ENCODE measurements at regions not wholly inside any gene's neighbourhood (a gene's known extent, or its start where the extent isn't known, plus 50 kb on each side); places are given as distances from the start of the nearest gene placed in this dataset.

- no peaks in the 10 kb centered on the region for H3K27me3 ChIP-seq (replicated peaks in 1 of 2; ENCODE audit: control insufficient read depth in 2 of 2, insufficient read depth in 2 of 2, low read length in 1 of 2)
- ChIA-PET CTCF (no interaction called here), SMC1A (ENCODE audit: uncharacterized antibody, unreplicated experiment) (no interaction called here), POLR2A (no interaction called here), RAD21 (ENCODE audit: unreplicated experiment) (no interaction called here)
- H3K4me2 ChIP-seq (ENCODE audit: control insufficient read depth, insufficient read depth), result no peak overlapping the region
- in situ Hi-C loops (cut with MboI) (no loop called here), intact Hi-C loops (cut with micrococcal nuclease; ENCODE audit: unreplicated experiment) (no loop called here)
- peak; percentile 83 for ATAC-seq
- no peak for DNase-seq (ENCODE audit: low read depth, low spot score)
- H3K9ac ChIP-seq (ENCODE audit: control insufficient read depth, insufficient read depth, low read length), result no peak overlapping the region
- FAIRE-seq, result no peak
- no peaks in the 10 kb centered on the region for H3K79me2 ChIP-seq (ENCODE audit: control insufficient read depth, insufficient read depth, low read length)
- H4K20me1 ChIP-seq (ENCODE audit: control insufficient read depth, insufficient read depth), result no peaks in the 10 kb centered on the region
- no peak overlapping the region for H3K27ac ChIP-seq (ENCODE audit: control insufficient read depth, insufficient read depth)
- 57% methylated on average over 5 of the region's 5 CpGs for WGBS (ENCODE audit: insufficient coverage, insufficient replicate concordance, low lambda C conversion rate, missing lambda C conversion rate)
- H3K9me3 ChIP-seq (replicated peaks; ENCODE audit: control insufficient read depth, insufficient read depth, low read length), result no peaks in the 10 kb centered on the region
- no TSS peak for BruUV-seq (replicated peaks)
- no peaks in the 10 kb centered on the region for H3K36me3 ChIP-seq (ENCODE audit: control insufficient read depth in 2 of 2, insufficient read depth in 2 of 2, low read length in 1 of 2)
- H3K4me3 ChIP-seq, result no peak overlapping the region
- H2AFZ ChIP-seq (ENCODE audit: control insufficient read depth, low read depth, low read length), result no peak overlapping the region
- H3K4me1 ChIP-seq (ENCODE audit: control insufficient read depth, insufficient read depth, low read length), result peaks cover 9% of the 10 kb centered on the region
- TF ChIP-seq DPF2 (IDR thresholded peaks at IDR 0.05) (no peak), CBX5 (IDR thresholded peaks at IDR 0.05; ENCODE audit: low read depth) (0 out of 2 replicates have a peak, but pooled peaks have one; percentile 56), BCL11A (IDR thresholded peaks at IDR 0.05; ENCODE audit: low read depth, low read length) (0 out of 2 replicates have a peak, but pooled peaks have one; percentile 20), PML (IDR thresholded peaks at IDR 0.05; ENCODE audit: low read length) (no peak), SPI1 (IDR thresholded peaks at IDR 0.05; ENCODE audit: borderline replicate concordance, insufficient read depth, low read depth, low read length) (peak; percentile 78), CREB1 (IDR thresholded peaks at IDR 0.05; ENCODE audit: low read depth) (0 out of 2 replicates have a peak, but pooled peaks have one; percentile 29), POU2F2 (IDR thresholded peaks at IDR 0.05; ENCODE audit: borderline replicate concordance, low read depth, low read length) (no peak), SIN3A (IDR thresholded peaks at IDR 0.05; ENCODE audit: low read depth, low read length) (no peak), CUX1 (IDR thresholded peaks at IDR 0.05; ENCODE audit: insufficient replicate concordance, low read depth, low read length) (no peak), STAT3 (IDR thresholded peaks at IDR 0.05; ENCODE audit: low read depth, low read length) (no peak), BHLHE40 (IDR thresholded peaks at IDR 0.05; ENCODE audit: borderline replicate concordance in 1 of 2, low read depth in 2 of 2, low read length in 1 of 2) (peak; percentile 89), ETV6 (conservative IDR thresholded peaks at IDR 0.05 in 1 of 2, IDR thresholded peaks at IDR 0.05 in 1 of 2; ENCODE audit: borderline replicate concordance in 1 of 2, low read depth in 1 of 2) (no peak), SUPT20H (IDR thresholded peaks at IDR 0.05; ENCODE audit: borderline replicate concordance, control insufficient read depth, low read depth, low read length) (no peak), MYB (IDR thresholded peaks at IDR 0.05; ENCODE audit: borderline replicate concordance, low read depth, low read length) (no peak), HSF1 (IDR thresholded peaks at IDR 0.05; ENCODE audit: low read depth, low read length) (no peak), SMC3 (IDR thresholded peaks at IDR 0.05; ENCODE audit: borderline replicate concordance, low read length) (no peak), YBX1 (IDR thresholded peaks at IDR 0.05) (no peak), NFIC (IDR thresholded peaks at IDR 0.05; ENCODE audit: low read depth, low read length) (0 out of 2 replicates have a peak, but pooled peaks have one; percentile 52), CEBPB (IDR thresholded peaks at IDR 0.05; ENCODE audit: borderline replicate concordance in 1 of 2, low read depth in 2 of 2, low read length in 2 of 2) (no peak), IKZF2 (IDR thresholded peaks at IDR 0.05) (no peak), BACH1 (IDR thresholded peaks at IDR 0.05; ENCODE audit: borderline replicate concordance) (no peak)
Observed at GRCh38 chr18:38747153-38747552, 1181.6 kb upstream of the CELF4 start.

Data from GM12878 (cell line).